GM18909 (cell line): ENCODE measurements at regions not wholly inside any gene's neighbourhood (a gene's known extent, or its start where the extent isn't known, plus 50 kb on each side); places are given as distances from the start of the nearest gene placed in this dataset.

Experiments used
- ATAC-seq: cut with Tn5 transposase; IDR thresholded peaks from one replicate; pipeline ENCODE4 v1.9.1; 2021; ENCODE audit warnings: mild to moderate bottlenecking; ENCODE audit not compliant: unreplicated experiment, poor library complexity

DNA sequence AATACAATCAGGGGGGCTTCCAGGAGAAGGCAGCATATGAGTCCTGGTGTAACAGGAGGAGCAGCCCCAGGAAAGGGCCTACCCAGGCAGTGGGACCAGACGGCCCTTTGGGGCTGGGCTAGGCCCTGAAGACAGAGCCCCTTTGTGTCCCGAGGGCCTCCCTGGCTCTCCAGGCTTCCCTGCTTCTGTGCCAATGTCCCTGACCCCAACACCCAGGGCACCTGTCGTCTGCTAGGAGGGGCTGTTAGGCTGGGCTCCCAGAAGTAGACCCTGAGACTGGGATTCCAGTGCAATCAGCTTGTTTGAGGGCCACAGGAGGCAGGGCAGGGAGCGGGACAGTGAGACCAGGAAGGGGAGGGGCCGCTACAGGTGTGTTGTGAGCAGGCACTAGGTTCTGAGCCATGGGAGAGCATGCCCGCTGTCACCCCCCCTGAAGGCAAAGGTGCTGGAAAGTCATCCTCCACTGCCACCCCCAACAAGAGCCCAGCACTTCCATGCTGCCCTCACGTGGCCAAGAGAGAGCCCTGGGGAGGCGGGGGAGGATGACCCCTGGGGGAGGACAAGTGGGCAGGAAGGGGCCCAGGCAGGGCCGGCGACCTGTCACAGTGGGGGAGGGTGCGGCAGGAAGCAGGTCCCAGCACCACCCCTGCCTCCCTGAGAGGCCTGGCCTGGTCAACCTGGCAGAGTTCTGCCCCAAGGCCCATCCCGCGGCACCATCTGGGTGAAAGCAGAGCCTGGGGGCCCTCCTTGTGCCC is 64.8 kb downstream of the ADRA2C start:
- no peak for ATAC-seq

DNA sequence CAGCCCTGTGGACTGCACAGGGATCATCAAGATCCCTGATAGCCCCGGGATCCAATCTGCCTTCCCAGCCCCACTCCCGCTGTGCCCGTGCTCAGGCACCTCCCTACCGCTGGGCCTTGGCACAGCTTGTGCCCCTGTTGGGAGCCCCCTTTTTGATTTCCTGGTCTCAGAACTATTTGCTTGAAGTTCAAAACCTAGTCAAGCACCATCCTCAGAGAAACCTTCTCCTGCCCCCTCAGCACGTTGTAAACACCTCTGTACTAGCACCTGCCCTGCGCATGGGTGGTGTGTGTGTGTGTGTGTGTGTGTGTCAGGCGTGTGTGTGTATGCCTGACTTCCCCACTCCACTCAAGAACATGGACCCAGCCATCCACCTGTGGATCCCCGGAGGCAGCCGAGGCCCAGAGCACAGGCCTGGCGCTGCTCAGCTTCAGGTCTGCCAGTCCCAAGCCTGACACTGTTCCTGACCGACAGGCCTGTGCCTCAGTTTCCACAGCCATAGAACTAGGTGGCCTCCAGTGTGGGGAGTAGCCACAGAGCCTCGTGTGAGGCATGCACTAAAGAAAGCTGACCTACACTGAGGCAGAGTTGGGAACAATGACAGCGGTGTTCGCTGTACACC is 65.5 kb downstream of the ADRA2C start:
- ATAC-seq = no peak

DNA sequence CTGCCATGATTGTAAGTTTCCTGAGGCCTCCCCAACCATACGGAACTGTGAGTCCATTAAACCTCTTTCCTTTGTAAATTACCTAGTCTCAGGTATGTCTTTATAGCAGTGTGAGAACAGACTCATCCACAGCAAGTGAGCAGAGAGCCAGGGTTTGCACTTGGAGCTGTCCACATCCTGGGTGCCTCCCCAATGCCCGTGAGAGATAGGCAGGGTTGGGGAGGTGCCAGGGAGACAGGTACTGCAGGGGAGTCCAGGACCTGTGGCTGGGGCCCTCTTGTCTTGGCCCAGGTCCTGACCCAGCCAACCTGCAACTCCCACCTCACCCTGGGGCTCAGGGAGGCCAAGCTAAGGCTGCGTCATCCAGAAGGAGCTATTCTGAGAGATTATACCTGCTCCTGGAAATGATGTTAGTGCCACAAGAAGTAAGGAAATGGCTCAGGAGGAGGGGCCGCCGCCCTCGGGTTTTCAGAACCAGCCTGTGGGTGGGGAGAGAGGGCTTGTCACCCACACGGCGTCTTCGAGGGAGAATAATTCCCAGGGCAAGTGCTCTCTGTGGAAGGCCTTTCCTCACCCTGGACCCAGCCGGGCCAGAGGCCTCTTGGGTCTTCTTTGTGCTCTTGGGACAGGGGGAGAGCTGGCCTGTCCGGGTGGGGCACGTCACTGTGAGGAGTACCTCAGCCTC is 66.5 kb downstream of the ADRA2C start:
- ATAC-seq = no peak

DNA sequence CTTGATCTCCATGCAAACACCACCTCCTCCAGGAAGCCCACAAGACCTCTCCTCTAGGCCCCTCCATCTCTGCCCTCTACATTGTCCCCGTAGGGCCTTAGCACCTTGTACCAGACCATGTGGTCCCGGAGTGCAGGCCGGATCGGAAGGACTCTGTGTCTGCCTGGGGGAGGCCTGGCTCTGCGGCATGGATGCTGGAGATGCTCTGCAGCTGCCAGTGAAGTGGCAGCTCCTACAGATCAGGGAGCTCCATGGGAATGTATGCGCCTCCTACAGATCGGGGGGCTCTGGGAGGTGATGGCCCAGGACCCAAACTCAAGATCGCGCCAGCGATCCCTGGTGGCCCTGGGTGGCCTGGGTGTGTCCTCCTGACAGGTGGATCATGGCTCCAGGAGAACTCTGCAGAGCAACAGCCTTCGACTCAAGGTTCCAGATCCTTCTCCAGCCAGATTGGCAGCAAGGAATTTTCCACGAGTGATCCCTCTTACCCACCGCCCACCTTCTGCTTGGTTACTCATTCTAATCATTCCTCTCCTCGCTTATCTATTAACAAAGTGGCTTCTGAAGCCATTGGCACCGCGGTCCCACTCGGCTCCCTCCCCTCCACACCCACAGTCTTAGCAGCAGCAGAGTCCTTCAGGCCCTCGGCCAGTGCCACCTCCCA is 67.3 kb downstream of the ADRA2C start:
- no peak for ATAC-seq

DNA sequence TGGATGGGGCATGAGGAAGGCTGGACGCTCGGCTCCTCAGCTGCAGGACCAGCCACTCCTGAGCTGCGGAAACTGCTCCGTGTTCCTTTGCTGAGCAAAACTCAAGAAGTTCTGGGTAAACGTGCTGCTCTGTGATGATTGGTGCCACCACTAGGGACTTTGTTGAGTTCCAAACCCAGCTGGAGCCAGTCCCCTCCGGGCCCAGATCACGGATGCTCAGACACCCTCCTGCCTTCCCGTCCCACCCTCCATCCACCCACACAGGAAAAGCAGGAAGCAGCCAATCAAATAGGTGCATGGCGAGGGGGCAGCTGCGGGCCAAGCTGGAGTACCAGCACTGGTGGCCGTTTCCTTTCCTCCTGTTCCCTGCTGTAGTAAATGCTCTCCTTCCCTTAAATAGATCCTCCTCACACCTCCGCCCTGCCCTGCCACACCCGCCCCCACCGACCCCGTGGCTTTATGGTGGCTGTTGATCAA is 68.0 kb downstream of the ADRA2C start:
- no peak for ATAC-seq

DNA sequence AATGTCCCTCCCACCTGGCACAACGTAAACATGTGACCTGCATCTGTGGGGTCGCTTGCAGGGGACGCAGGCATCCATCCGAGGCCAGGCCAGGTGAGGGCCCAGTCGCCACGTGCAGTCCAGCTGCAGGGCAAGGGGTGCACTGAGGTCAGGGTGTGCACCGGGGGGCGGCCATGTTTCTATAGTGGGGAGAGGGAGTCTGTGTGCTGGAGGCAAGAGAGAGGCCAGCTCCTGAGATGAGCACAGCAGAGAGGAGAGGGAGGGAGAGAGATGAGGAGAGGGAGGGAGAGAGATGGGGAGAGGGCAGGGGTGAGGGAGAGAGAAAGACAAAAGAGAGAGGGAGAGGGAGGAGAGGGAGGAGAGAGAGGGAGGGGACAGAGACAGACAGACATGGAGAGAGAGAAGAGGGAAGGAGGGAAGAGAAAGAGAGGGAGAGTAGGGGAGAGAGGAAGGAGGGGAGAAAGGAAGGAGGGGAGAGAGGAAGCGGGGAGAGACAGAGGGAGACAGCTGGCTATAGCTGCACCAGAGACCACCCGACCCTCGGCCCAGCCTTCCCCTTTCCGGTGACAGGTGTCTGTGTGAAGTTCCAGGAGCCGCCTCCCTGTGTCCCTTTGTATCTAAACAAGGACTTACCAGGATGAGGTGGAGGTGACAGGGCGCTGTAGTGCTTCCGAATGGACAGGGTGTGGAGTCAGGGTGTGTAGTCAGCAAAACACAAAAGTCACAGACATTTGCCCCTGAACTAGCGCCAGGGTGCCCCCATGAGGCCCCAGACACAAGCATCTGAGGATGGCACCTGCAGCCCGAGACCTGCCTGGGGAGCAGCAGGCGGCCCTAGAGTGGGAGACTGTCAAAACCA is 68.7 kb downstream of the ADRA2C start:
- no peak for ATAC-seq

DNA sequence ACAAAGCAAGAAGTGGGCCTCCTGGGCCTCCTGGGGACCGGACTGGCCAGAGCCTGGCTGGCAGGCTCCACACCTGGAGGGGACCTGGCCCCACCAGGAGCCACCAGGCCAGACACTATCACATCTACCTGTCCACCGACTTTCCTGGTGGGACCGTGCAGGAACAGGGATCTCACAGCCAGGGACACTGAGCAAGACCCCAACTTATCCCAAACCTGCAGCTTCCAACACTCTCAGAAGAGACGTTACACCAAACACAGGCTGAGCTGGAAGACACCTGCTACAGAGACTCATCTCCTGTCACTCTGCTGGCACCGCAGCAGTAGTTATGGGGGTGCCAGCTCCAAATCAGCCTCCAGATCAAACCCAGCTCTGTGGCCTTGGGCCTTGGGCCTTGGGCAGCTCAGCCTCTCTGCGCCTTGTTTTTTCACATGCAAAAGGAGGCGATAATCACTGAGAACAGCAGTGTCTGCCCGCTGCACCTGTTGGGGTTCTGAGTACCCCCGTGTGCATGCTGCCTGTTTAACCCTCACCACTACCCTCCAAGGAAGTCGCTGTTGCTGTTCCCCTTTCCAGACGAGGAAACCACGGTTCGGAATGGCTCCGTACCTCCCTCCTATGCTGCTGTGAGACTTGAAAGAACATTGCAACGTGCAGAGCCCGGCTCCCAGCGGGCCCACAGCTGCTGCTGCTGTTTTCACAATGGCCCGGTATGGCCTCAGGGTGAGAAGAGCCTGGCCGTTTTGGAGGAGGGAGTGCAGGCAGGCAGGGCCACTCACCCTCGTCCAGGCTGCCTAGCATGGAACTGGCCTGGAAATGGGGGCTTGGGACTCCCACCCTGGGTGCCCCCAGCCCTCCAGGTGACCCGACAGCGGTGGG is 69.6 kb downstream of the ADRA2C start:
- no peak for ATAC-seq

DNA sequence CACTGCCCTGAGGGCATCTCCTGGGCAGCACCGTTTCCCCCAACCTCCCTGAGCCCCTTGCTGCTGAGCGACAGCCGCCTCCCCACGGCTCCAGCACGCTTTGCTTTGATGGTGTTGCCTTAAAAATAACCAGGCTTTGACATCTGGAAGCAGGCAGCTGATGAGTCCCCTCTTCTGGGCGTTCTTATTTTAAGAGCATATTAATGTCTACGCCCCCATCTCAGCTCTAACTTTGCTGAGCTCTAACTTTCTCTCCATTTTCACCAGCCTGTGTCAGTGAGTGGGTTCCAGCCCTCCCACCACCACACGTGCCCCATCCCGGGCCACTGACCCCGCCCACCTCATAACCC is 70.2 kb downstream of the ADRA2C start:
- no peak for ATAC-seq

DNA sequence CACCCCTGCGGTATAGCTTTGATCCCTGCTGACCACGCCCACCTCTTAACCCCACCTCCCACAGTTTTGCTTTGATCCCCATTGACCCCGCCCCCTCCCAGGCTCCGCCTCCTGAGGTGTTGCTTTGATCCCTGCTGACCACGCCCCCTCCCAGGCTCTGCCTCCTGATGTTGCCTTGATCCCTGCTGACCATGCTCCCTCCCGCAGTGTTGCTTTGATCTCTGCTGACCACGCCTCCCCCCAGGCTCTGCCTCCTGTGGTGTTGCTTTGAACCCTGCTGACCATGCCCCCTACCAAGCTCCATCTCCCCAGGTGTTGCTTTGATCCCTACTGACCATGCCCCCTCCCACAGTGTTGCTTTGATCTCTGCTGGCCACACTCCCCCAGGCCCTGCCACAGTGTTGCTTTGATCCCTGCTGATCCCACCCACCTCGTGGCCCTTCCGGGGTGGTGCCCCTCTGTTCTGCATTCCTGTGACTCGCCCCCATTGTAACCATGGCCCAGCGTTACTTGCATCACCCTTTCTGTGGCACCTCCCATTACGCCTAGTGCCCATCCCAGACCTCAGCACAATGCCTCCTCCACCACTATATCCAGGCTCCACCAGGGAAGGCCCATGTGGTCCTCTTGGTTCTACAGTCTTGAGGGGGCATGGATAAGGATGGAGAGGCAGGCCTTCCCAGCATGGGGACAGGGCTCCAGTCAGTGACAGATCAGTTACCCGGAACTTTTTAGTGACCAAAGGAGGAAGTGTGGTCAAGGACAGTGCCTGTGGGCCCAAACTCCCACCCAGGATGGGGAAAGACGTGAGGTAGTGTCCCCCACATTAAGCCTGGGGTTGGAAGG is 70.8 kb downstream of the ADRA2C start:
- ATAC-seq = no peak

DNA sequence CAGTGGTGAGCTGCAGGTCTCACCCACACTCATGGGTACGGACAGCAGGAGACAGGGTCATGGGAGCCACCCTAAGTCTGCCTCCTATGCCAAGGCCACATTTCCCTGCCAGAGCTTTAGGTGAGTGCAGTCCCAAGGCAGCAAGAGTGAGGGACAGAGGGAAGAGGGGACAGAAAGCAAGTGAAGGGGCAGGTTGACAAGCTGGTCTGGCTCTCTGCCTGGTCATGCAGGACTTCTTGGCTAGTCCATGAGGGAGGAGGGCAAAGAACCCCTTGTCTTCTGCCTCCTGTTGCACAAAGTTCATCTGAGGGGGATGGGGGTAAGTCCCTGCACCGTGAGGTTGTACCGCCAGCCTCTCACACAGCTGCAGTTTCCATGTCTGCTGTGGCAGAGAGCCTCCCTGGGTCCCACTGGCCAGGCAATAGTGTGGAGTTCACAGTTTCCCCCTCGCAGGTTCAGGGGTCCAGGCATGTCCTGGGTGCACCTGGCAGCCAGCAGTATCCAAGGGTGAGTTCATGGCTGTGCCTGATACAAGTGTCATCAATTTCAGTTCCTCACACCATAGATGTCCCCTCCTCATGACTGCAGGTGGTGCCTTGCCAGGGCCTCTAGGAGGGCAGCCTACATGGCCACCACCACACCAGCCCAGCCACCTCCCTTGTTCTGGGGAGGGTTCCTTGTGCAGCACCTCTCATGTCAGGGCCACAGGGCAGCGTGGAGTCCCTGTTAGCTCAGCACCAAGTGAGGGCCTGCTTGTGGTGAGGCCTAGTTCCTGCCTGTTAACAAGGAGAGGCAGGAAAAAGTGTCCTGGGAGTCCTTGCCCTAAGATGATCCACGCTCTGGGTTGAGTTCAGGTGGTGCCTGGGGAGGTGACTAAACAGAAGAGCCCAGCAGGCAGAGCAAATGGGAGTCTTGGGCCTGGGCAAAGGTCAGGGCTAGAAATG is 72.5 kb downstream of the ADRA2C start:
- ATAC-seq = no peak

DNA sequence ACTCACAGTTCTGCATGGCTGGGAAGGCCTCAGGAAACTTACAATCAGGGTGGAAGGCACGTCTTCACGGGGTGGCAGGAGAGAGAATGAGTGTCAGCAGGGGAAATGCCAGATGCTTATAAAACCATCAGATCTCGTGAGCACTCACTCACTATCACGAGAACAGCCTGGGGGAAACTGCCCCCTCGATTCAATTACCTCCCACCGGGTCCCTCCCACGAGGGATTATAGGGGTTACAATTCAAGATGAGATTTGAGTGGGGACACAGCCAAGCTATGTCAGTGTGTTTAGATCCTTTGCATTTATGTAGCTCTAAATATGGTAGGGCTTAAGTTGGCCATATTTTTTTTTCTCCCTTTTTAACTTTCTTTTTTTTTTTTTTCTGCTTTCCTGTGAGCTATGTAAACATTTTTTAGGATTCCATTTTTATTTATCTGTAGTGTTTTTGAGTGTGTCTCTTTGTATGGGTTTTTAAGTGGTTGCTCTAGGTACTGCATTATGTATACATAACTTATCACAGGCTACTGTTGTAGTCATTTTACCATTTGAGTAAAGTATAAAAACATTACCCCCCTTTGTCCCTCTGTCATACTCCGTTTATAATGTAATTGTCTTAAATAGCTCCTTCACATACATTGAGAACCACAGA is 79.0 kb downstream of the ADRA2C start:
- ATAC-seq = no peak

DNA sequence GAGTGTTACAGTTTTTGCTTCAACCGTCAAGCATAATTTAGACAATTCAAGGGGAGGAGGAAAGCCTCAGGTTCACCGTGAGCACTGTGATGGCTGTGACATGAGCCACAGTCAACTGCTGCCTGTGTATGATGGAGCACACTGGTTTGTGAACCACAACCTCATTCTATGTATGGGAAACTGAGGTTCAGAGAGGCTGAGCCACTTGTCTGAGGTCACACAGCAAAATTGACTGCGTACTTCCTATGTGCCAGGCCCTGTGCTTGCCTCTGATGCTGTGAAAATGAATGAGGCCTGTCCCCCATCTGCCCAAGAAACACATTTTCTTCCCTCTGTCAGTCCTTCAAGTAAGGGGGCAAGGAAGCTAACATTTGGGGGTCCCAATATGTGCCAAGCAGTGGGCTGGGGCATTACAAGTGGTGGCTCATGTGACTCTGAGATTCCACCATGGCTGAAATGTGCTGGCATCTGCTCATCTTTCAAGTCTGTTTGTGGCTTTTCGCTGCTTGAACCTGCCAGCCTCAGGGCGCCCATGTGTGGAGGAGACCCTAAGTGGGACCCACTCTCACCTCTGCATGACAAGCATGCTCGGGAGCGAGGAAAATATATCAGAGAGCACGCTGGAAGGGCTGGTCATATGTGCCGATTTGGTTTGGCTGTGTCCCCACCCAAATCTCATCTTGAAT is 79.7 kb downstream of the ADRA2C start:
- no peak for ATAC-seq

DNA sequence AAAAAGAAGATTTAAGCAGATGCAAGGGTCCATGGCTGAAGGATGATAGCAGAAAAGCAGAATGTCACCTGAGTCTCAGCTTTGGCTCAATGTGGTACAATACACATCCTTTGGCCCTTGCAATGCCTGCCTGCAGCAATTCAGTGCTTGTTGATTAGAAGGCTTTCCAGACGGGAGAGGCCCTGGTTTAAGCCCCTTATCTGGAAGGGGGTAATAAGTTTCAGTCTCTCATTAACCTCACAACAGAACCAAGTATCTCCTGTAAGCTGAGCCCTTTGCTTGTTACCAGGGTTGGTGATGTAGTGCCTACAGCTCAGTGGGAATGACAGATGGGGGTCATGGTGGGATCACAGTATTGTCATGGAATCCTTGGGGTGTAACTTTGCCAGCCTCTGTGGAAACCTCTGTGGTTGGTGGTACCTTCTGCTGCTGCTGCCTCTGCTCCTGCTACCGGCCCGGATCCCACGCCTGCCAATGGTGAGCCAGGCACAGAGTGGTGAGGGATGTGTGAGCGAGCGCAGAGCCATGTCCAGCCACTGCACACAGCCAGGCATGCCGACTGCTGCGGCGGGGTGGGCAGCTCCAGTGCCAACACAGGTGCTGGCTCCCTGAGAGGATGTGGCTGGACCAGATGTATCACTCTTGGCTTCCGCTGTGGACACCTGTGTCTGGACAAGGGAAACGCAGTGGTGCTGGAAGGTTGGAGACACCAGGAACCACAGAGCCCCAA is 81.2 kb downstream of the ADRA2C start:
- no peak for ATAC-seq

DNA sequence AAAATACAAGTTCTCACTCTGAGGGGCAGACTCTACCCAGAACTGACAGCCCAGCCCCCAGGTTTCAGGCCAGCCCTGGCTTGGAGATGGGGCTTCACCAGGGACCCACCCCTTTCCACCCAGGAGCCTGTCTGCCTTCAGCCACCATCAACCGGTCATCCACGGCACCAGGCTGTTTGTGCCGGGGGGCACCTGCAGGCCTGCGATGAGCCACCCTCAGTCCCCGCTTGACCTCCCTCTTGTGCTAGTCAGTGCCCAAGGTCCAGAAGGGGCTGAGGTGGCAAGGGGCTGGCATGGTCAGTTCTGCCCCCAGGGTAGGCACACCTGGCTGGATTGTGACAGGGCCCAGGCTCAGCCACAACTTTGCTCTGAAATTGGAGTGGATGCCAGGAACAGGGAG is 82.1 kb downstream of the ADRA2C start:
- no peak for ATAC-seq

DNA sequence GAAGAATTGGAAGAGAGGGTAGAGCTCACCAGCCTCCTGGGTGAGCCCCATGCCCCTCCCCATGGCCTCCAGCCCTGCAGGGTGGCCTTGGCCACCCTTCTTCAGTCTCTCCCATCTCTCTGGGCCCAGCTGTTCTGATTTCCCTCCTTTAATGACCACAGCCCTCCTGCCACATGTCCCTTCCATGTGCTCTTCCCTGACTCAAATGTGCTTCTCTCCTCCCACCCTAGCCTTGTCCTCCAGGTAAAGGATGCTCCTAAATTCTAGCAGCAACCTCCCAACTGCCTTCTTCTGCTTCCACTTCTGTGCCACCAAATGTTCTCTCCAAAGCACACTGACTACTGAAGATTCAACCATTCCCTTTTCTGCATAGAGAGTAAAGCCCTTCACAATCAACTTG is 83.0 kb downstream of the ADRA2C start:
- no peak for ATAC-seq

DNA sequence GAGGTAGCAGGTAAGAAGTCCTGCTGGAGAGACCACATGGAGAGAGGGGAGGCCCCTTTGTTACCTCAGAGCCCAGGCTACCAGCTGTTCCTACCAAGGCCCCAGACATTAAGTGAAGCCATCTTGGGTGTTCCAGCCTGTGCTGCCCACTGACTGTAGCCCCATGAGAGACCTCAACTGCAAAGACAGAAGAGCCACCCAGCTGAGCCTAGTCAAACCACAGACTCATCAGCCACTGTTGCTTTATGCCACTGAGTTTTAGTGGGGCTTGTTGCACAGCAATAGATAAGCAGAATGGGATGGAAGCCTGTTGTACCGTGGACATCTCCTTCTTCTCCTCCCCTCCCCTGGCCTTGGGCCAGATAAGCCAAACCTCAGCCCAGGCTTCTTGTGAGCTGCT is 83.9 kb downstream of the ADRA2C start:
- ATAC-seq = no peak
